ENCODE measurements at regions not wholly inside any gene's neighbourhood (a gene's known extent, or its start where the extent isn't known, plus 50 kb on each side); places are given as distances from the start of the nearest gene placed in this dataset.

DNA sequence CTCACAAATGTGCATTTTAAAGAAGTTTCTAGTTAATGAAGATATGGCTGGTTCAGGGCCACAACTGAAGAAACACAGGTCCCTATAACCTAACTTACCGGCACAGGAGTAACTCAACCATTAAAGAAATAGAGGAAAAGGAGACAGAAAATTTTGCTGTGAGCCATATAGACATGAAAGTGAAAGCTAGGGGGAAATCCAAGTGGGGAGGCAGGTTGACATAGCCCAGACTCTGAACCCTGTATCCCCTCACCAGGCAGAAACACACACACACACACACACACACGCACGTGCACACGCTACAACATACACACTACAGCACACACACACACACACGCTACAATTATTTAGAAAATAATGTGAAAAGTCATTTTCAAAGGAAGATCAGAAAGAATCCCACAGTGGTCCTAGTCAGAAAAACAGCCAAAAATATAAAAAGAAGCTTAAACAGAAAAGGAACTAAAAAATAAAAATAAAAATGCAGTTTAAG lies 856.4 kb upstream of the CDH6 start:
- Histone ChIP-seq H3K4me3 (no peak overlapping the region), H3K27ac (no peak overlapping the region), H3K4me1 (ENCODE audit: low read depth) (no peaks in the 10 kb centered on the region), H3K9me3 (ENCODE audit: low read depth) (no peaks in the 10 kb centered on the region), H3K27me3 (no peaks in the 10 kb centered on the region), H3K36me3 (no peaks in the 10 kb centered on the region)
- DNase-seq (ENCODE audit: low read depth in 1 of 2, low spot score in 1 of 2) = no peak
- TF ChIP-seq, protein P1, sequence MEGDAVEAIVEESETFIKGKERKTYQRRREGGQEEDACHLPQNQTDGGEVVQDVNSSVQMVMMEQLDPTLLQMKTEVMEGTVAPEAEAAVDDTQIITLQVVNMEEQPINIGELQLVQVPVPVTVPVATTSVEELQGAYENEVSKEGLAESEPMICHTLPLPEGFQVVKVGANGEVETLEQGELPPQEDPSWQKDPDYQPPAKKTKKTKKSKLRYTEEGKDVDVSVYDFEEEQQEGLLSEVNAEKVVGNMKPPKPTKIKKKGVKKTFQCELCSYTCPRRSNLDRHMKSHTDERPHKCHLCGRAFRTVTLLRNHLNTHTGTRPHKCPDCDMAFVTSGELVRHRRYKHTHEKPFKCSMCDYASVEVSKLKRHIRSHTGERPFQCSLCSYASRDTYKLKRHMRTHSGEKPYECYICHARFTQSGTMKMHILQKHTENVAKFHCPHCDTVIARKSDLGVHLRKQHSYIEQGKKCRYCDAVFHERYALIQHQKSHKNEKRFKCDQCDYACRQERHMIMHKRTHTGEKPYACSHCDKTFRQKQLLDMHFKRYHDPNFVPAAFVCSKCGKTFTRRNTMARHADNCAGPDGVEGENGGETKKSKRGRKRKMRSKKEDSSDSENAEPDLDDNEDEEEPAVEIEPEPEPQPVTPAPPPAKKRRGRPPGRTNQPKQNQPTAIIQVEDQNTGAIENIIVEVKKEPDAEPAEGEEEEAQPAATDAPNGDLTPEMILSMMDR (IDR thresholded peaks at IDR 0.05; ENCODE audit: low read depth, low read length) = no peak

DNA sequence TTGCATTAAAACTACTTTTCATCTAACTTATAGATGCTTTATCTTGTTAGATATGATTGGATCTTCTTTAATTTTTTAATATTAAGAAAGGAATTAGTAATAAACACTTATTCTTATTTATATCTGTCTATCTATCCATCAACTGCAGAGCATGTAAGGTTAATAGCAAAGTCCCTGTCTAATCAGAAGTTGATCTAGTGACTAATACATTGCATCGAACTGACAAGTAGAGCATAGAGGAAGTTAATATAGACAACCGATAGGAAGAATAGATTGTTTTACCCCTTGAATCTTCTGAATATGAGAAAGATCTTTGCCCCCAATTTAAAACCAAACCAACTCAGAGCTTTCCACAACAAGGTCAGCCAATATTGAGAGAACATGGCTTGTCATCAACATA lies 862.0 kb upstream of the CDH6 start:
- H3K36me3 ChIP-seq = no peaks in the 10 kb centered on the region
- H3K4me3 ChIP-seq = no peak overlapping the region
- no peak for DNase-seq (ENCODE audit: low read depth in 1 of 2, low spot score in 1 of 2)
- TF ChIP-seq, protein P1 (IDR thresholded peaks at IDR 0.05; ENCODE audit: low read depth, low read length) = no peak
- H3K9me3 ChIP-seq (ENCODE audit: low read depth) = no peaks in the 10 kb centered on the region
- H3K27me3 ChIP-seq = no peaks in the 10 kb centered on the region
- no peaks in the 10 kb centered on the region for H3K4me1 ChIP-seq (ENCODE audit: low read depth)
- no peak overlapping the region for H3K27ac ChIP-seq

DNA sequence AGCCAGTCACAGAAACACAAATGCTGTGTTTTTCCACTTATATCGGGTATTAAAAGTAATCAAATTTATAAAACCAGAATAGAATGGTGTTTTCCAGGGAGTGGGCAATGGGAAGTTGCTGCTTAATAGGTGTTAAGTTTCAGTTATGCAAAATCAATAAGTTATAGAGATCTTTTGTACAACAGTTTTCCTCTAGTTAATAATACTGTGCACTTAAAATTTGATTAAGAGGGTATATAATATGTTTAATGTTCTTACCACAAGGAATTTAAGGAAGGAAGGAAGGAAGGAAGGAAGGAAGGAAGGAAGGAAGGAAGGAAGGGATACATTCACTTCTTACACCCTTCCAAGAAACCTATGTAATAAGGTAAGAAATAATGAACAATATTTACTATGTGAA lies 867.7 kb upstream of the CDH6 start:
- Histone ChIP-seq H3K27ac (no peak overlapping the region), H3K4me1 (ENCODE audit: low read depth) (no peaks in the 10 kb centered on the region), H3K4me3 (no peak overlapping the region), H3K27me3 (no peaks in the 10 kb centered on the region), H3K9me3 (ENCODE audit: low read depth) (no peaks in the 10 kb centered on the region), H3K36me3 (no peaks in the 10 kb centered on the region)
- no peak for DNase-seq (ENCODE audit: low read depth in 1 of 2, low spot score in 1 of 2)
- TF ChIP-seq, protein P1 (IDR thresholded peaks at IDR 0.05; ENCODE audit: low read depth, low read length) = no peak

DNA sequence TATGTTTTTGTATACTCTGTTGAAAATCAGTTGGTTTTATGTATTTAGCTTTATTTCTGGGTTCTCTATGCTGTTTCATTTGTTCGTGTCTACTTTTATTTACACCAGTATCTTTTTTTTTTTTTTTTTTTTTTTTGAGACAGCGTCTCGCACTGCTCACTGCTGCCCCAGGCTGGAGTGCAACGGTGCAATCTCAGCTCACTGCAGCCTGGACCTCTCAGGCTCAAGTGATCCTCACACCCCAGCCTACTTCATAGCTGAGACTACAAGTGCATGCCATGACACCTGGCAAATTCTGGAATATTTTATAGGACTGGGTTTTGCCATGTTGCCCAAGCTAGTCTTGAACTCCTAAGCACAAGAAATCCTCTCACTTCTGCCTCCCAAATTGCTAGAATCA lies 869.4 kb upstream of the CDH6 start:
- peak in 1 of 2 donors; percentile 5 for DNase-seq (ENCODE audit: low read depth in 1 of 2, low spot score in 1 of 2)
- Histone ChIP-seq H3K9me3 (ENCODE audit: low read depth) (no peaks in the 10 kb centered on the region), H3K27me3 (no peaks in the 10 kb centered on the region), H3K4me1 (ENCODE audit: low read depth) (no peaks in the 10 kb centered on the region), H3K36me3 (no peaks in the 10 kb centered on the region), H3K4me3 (no peak overlapping the region), H3K27ac (no peak overlapping the region)
- TF ChIP-seq, protein P1 (IDR thresholded peaks at IDR 0.05; ENCODE audit: low read depth, low read length) = no peak

DNA sequence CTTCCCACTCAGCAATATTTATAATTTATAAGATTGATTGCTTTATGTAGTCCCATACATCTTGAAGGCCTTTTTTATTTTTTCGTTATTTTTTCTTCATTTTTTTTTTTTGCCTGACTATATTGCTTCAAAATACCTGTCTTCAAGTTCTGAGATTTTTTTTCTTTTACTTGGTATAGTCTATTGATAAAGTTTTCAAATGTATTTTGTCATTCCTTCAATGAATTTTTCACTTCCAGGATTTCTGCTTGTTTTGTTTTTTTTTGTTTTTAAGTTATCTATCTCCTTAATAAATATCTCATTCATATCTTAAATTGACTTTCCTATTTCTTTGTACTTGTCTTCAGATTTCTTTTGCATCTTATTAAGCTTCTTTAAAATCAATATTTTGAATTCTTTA lies 905.6 kb upstream of the CDH6 start:
- no peaks in the 10 kb centered on the region for H3K9me3 ChIP-seq (ENCODE audit: low read depth)
- no peaks in the 10 kb centered on the region for H3K4me1 ChIP-seq (ENCODE audit: low read depth)
- no peaks in the 10 kb centered on the region for H3K36me3 ChIP-seq
- H3K4me3 ChIP-seq = no peak overlapping the region
- H3K27ac ChIP-seq = no peak overlapping the region
- TF ChIP-seq, protein P1 (IDR thresholded peaks at IDR 0.05; ENCODE audit: low read depth, low read length) = no peak
- no peak for DNase-seq (ENCODE audit: low read depth in 1 of 2, low spot score in 1 of 2)
- no peaks in the 10 kb centered on the region for H3K27me3 ChIP-seq

DNA sequence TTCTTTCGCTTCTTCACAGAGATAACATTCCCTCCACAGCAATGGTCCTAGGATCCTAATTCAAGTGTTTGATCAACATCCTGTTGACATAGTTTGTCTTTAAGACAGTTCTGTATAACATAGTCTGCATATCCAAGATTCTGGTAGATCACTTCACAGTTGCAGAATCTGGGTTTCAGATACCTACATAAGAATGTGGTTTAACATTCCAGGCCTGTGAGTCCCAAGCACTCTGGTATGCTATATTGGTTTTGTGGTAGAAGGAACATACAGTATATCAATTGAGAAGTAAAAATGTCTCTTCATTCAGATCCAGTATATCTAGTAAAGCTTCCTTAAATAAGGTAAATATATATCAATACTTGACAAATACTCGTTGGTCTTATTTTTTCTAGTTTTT lies 914.2 kb upstream of the CDH6 start:
- H3K36me3 ChIP-seq = no peaks in the 10 kb centered on the region
- TF ChIP-seq, protein P1 (IDR thresholded peaks at IDR 0.05; ENCODE audit: low read depth, low read length) = no peak
- H3K27ac ChIP-seq = no peak overlapping the region

More for the DNA sequence above, 914.2 kb upstream of the CDH6 start:
- no peak for DNase-seq (ENCODE audit: low read depth in 1 of 2, low spot score in 1 of 2)
- Histone ChIP-seq H3K27me3 (no peaks in the 10 kb centered on the region), H3K9me3 (ENCODE audit: low read depth) (no peaks in the 10 kb centered on the region), H3K4me1 (ENCODE audit: low read depth) (no peaks in the 10 kb centered on the region), H3K4me3 (no peak overlapping the region)

Data from cardiac muscle cell (in vitro differentiated cells and primary cell).